SW480 (cell line): ENCODE measurements at regions not wholly inside any gene's neighbourhood (a gene's known extent, or its start where the extent isn't known, plus 50 kb on each side); places are given as distances from the start of the nearest gene placed in this dataset.
"Not testable (repeated sequence)": the region's sequence is repeated elsewhere in the genome, so short reads cannot be mapped to it uniquely, and the experiment has no call there.

Source experiments
- DNase-seq: peaks from one replicate; pipeline ENCODE4 v3.0.0-alpha.2; 2016; ENCODE audit warnings: low spot score

DNA sequence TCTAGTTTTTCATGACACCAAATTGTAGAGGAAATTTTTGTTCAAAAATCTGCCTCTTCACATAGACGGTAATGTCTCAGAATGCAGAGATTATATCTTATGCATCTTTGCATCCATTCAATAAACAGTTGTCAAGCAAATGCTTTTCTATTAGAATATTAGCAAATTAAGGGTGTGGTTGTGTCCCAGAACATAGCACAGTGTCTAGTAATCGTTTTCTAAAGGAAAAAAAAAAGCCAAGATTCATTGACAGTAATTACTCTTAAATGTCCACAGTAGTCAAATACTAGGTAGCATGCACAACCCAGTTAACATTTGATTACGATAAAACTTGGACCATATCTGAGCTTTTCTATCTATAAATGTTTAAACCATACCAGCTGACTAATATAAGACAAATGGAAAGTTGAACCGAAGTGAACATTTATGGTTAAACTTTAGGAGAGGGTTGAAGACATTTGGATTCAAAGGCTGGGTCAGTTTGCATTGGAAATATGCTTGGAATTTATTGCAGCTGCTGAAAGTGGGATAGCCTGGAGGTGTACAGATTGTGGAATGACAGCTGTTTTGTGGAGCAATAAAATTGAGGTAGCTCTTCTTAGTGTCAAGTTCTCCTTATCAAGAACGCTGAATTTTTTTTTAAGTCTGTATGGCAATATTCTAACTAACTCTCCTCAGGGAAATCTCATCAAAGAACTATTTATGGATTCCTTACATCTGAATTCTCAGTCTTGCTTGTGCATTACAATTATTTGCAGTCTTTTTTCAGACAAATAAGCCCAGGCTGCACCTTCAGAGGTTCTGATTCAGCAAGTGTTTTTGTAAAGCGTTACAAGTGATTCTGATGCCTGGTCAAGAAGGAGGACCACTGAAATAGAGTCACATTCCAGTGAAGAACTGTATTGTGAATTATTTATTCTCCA lies 66.7 kb upstream of the ATP2B1 start:
- DNase-seq = peak; percentile 20

- no peak for DNase-seq
Measured at GRCh38 chr12:89774645-89775044, 66.0 kb upstream of the ATP2B1 start.

DNA sequence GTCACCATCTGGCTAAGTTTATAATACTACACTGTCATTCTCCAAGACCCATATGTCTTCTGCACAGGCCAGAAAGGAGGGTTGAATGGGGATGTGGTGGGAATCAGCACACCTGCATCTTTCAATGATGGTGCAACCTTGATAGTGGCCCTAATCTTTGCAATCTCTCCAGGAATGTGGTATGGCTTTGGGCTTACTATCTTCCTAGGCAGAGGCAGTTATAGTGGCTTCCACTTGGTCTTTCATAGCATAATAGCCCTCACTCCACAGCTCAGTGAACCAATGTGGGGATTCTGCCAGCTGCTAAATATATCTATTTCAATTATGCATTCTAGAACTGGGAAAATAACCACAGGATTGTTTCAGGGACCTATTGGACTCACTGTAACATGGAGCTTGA lies 61.8 kb upstream of the ATP2B1 start:
- DNase-seq = no peak

DNA sequence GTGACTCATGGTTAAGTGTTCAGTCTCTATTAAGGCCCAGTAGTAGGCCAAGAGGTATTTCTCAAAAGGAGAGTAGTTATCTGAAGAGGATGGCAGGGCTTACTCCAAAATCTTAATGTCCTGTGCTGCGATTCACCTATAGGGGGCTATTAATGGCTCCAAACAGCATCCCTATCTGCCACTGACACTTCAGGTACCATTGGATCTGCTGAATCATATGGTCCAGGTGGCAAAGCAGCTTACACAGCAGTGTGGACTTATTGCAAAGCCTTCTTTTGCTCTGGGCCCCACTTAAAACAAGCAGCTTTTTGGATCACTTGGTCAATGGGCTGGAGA lies 60.8 kb upstream of the ATP2B1 start:
- no peak for DNase-seq

GRCh38 chr12:89768586-89769482 lies 60.2 kb upstream of the ATP2B1 start:
- peak; percentile 85 for DNase-seq

DNA sequence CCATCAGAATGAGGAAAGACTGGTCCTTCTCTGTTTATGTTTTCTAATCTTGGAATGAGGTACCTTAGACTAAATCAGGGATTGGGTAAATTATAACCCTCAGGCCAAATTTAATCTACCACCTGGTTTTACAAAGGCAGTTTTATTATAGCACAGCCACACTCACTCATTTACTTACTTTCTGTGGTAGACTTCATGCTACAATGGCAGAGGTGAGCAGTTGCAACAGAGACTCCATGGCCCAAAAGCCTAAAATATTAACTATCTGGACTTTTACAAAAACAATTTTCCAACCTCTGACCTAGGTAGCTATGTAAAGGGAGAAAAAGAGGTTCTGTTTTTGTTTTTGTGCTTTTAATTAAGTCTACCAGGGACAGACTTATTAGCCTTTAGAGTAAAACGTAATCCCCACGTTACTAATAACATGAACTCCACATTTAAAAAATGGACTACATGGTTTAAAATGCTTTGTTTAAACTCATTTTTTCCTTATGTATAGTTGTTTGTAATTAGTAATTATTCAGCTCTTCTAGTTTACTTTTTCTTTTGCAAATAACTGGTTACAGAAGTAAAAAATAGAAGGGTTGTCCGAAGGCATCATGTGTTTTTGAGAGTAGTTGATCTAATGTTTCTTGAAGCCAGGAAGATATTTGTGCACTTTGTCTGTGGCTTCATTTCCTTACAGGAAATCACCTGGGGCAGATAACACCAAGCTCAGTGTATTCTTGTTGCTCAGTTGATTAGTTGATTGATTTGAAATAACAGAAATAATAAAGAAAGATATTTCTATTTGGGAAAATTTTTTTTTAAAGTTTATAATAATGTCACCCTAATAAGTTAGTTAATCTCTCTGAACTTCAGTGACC lies 57.6 kb upstream of the ATP2B1 start:
- no peak for DNase-seq

- not testable (repeated sequence) for DNase-seq
Measured at GRCh38 chr12:89764164-89764563, 55.5 kb upstream of the ATP2B1 start.

GRCh38 chr12:89762498-89763170 lies 54.0 kb upstream of the ATP2B1 start:
- no peak for DNase-seq

DNA sequence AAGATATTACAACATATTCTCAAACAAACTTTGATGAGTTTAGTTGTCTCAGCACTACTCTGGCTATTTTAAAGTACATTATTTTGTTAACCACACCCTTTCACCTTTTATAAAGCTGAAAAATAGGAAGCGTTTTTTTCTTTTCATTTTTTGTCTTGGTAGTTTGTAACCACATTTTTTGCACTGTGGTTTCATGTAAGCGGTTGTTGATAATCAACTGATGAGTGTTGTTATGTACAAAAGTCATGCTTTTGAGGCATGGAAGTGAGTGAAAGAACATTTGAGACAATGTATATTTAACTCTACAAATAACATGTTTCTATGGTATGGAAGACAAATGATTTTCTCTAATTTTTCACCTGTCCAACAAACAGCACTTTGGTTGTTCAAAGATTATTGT lies 52.1 kb upstream of the ATP2B1 start:
- DNase-seq = no peak
